LNCaP clone FGC (cell line): ENCODE measurements at regions not wholly inside any gene's neighbourhood (a gene's known extent, or its start where the extent isn't known, plus 50 kb on each side); places are given as distances from the start of the nearest gene placed in this dataset.

Experiments
- DNase-seq: peaks from one replicate; pipeline ENCODE4 v3.0.0-alpha.2; 2011; ENCODE audit warnings: low read depth
- H3K4me3 ChIP-seq: 2 replicates; pipeline ENCODE4 v1.5.1; 2011; ENCODE audit warnings: mild to moderate bottlenecking, low read depth, low read length, control low read depth
- CTCF ChIP-seq: IDR thresholded peaks from 2 replicates; pipeline ENCODE4 v1.5.1; 2012; ENCODE audit warnings: mild to moderate bottlenecking; ENCODE audit not compliant: control insufficient read depth, insufficient read depth; ENCODE audit errors: extremely low read depth

GRCh38 chrX:122389005-122389404 lies 795.1 kb upstream of the GRIA3 start:
- no peak for DNase-seq
- H3K4me3 ChIP-seq = no peak overlapping the region
- TF ChIP-seq CTCF = no peak

GRCh38 chrX:122418758-122419157 lies 765.3 kb upstream of the GRIA3 start:
- no peak for DNase-seq
- TF ChIP-seq CTCF = no peak
- H3K4me3 ChIP-seq = no peak overlapping the region

GRCh38 chrX:122421434-122422121 lies 762.5 kb upstream of the GRIA3 start:
- no peak for DNase-seq
- no peak for TF ChIP-seq CTCF
- no peak overlapping the region for H3K4me3 ChIP-seq

- H3K4me3 ChIP-seq = no peak overlapping the region
- no peak for TF ChIP-seq CTCF
- no peak for DNase-seq
These were observed 761.5 kb upstream of the GRIA3 start for GRCh38 chrX:122422547-122422946.

- no peak overlapping the region for H3K4me3 ChIP-seq
- TF ChIP-seq CTCF = no peak
- no peak for DNase-seq
These were observed 749.1 kb upstream of the GRIA3 start for GRCh38 chrX:122434942-122435341.

- DNase-seq = no peak
- TF ChIP-seq CTCF = no peak
- no peak overlapping the region for H3K4me3 ChIP-seq
These were observed 744.2 kb upstream of the GRIA3 start for GRCh38 chrX:122439831-122440230.

GRCh38 chrX:122440832-122441231 lies 743.2 kb upstream of the GRIA3 start:
- TF ChIP-seq CTCF = no peak
- no peak overlapping the region for H3K4me3 ChIP-seq
- DNase-seq = no peak
